ENCODE measurements at regions not wholly inside any gene's neighbourhood (a gene's known extent, or its start where the extent isn't known, plus 50 kb on each side); places are given as distances from the start of the nearest gene placed in this dataset.

DNA sequence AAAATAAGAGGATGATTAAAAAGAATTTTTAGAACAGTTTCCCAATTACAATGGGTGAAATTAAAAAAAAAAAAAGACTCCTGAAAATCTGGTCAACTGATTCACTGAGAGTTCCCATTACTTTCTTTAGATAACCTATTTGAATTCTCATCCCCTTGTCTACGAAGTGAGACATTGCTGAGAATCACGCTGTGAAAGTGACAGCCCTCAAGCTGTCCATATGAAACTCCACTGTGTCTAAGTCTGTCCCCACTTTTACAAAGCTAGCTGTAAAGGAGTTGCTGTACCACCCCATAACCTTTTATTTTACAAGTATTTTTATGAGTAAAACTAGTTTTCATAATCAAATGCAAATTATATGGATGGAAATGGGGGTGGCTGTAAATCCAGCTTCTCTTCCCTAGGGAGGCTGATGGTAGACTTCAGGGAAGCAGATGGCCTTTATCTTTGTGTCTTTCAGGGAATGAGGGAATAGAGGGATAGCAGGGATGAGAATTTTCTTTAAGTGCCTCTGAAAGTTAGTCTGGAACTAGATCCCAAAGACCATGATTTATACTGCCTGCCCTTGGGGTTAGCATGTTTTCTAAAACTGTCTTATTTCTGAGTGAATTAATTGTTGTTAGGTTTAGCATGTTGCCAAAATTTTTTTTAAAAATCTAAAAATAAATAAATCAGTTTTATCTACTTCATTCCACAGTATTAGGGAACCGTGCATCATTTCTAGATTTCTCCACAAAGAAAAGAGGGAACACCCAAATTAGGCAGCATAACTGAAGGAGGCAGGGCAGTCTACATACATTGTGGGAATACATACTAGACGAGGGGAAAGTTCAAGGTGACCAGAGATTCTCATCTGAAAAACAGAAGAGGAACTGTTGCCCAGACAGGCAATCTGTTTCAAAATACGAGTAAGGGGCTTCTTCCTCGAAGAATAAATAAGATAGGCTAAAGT lies 1219.1 kb downstream of the UQCRFS1 start:
- no peak for TF ChIP-seq POLR2A (IDR thresholded peaks at IDR 0.05)
- TF ChIP-seq CTCF (IDR thresholded peaks at IDR 0.05) = no peak
- no peak for TF ChIP-seq POLR2AphosphoS5 (IDR thresholded peaks at IDR 0.05; ENCODE audit: insufficient read depth in 1 of 2, low read depth in 1 of 2)

Data from vagina (tissue), 2 donors.